Thoracic aorta (tissue), 2 donors: ENCODE measurements at regions not wholly inside any gene's neighbourhood (a gene's known extent, or its start where the extent isn't known, plus 50 kb on each side); places are given as distances from the start of the nearest gene placed in this dataset.
"Not testable (repeated sequence)": the region's sequence is repeated elsewhere in the genome, so short reads cannot be mapped to it uniquely, and the experiment has no call there.

Experiments used
- ATAC-seq: fragments of 150-250 bp; one replicate; pipeline ENCODE4 v1.8.0; 2017; ENCODE audit warnings: low read depth; ENCODE audit not compliant: insufficient number of reproducible peaks, low FRiP score
- DNase-seq: peaks from one replicate; pipeline ENCODE4 v3.0.0-alpha.2; 2020; ENCODE audit warnings: low spot score
- H3K27ac ChIP-seq, 2 donors: fragments of 200-600 bp; sonication (generic); 1 replicate in 1 of 2; 2 replicates in 1 of 2; pipeline ENCODE4 v1.5.1; 2016; ENCODE audit warnings: mild to moderate bottlenecking in 2 of 2, moderate library complexity in 2 of 2
- H3K27me3 ChIP-seq: fragments of 200-600 bp; sonication (generic); replicated peaks from 2 replicates; pipeline ENCODE4 v1.6.0; 2016; ENCODE audit warnings: mild to moderate bottlenecking; ENCODE audit not compliant: insufficient read depth
- H3K36me3 ChIP-seq: fragments of 200-600 bp; sonication (generic); one replicate; pipeline ENCODE4 v1.5.1; 2016
- H3K4me1 ChIP-seq, 2 donors: fragments of 200-600 bp; sonication (generic); 1 replicate in 1 of 2; 2 replicates in 1 of 2; pipeline versions ENCODE4 v1.5.1 to v1.6.0; 2016; ENCODE audit warnings: low read depth in 2 of 2, mild to moderate bottlenecking in 1 of 2; ENCODE audit not compliant: control insufficient read depth in 1 of 2
- H3K4me3 ChIP-seq: fragments of 200-600 bp; sonication (generic); 2 replicates; pipeline ENCODE4 v1.5.1; 2016; ENCODE audit warnings: mild to moderate bottlenecking
- H3K9me3 ChIP-seq: fragments of 200-600 bp; sonication (generic); 2 replicates; pipeline ENCODE4 v1.5.1; 2016
- TF ChIP-seq, protein P1 (sequence below): fragments of 200-600 bp; sonication (generic); IDR thresholded peaks from one replicate; pipeline ENCODE4 v1.5.1; 2019; ENCODE audit warnings: antibody characterized with exemption

DNA sequence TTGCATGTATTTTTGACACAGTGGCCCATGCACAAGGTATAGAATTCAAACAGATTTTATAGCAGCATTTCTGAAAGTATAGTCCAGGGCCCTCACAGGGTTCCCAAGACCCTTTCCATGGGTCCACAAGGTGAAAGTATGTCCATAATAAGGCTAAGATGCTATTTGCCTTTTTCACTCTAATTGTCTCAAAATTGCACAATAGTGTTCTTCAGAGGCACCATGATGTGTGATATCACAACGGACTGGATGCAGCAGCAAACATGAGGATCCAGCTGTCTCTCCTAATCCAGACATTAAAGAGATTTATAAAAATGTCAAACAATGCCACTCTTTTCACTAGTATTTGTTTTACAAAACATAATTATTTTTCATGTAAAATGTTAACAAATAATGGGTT is 88.8 kb upstream of the PRDX6 start:
- no peaks in the 10 kb centered on the region for H3K4me1 ChIP-seq
- no peaks in the 10 kb centered on the region for H3K27me3 ChIP-seq
- no peak for ATAC-seq
- H3K27ac ChIP-seq = no peak overlapping the region
- no peak overlapping the region for H3K4me3 ChIP-seq
- no peaks in the 10 kb centered on the region for H3K36me3 ChIP-seq
- no peaks in the 10 kb centered on the region for H3K9me3 ChIP-seq
- DNase-seq = no peak
- TF ChIP-seq, protein P1, sequence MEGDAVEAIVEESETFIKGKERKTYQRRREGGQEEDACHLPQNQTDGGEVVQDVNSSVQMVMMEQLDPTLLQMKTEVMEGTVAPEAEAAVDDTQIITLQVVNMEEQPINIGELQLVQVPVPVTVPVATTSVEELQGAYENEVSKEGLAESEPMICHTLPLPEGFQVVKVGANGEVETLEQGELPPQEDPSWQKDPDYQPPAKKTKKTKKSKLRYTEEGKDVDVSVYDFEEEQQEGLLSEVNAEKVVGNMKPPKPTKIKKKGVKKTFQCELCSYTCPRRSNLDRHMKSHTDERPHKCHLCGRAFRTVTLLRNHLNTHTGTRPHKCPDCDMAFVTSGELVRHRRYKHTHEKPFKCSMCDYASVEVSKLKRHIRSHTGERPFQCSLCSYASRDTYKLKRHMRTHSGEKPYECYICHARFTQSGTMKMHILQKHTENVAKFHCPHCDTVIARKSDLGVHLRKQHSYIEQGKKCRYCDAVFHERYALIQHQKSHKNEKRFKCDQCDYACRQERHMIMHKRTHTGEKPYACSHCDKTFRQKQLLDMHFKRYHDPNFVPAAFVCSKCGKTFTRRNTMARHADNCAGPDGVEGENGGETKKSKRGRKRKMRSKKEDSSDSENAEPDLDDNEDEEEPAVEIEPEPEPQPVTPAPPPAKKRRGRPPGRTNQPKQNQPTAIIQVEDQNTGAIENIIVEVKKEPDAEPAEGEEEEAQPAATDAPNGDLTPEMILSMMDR = no peak

DNA sequence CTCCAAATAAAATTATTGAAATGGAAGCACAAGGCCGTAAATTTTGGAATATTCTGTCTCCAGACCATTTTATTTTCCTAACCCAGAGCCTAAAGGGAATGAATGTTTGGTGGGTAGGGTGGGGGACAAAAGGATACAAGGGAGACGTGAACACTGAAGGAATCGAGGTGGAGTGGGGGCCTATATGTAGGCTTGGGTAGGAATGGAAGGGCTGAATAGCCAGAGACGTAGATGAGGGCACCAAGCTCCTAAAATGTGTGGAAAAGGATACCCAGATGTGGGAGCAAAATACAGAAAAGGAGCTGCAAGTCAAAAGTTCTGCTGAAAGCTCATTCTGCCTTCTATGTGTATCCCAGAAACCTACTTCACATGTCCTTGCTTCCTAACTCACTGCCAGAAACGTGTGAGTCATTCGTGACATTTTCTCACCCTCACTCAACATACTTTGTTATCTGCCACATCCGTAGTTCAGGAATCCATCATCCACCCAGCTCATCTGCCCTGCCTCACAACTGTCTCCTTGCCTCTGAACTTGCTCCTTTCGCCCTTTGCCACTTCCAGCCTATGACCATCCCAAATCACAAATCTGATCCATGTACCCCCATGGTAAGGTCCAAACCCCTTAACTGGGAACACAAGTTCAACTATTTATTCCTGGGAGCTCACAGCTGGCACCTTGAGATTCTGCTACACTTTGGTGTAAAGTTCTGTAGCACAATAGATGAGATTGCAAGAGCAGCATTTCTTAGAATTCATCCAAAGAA is 84.1 kb upstream of the PRDX6 start:
- TF ChIP-seq, protein P1 = no peak
- ATAC-seq (no peak), DNase-seq (no peak)
- no peaks in the 10 kb centered on the region for H3K4me1 ChIP-seq
- no peaks in the 10 kb centered on the region for H3K9me3 ChIP-seq
- H3K27me3 ChIP-seq = no peaks in the 10 kb centered on the region
- no peak overlapping the region for H3K27ac ChIP-seq
- no peak overlapping the region for H3K4me3 ChIP-seq
- no peaks in the 10 kb centered on the region for H3K36me3 ChIP-seq

DNA sequence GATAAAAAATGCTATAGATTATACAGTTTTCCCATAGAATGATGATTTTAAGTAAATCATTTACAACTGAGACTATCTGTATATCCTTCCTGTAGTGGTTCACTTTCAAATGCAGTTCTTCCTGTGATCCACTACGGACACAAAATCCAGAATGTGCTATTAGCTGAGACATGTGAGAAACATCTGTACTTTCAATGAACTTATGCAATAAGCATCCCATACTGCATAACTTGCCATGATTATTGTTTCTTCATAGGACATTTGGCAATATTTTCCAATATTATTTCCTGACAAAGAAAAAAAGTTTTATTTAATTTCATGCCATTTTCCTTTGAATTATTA is 83.5 kb upstream of the PRDX6 start:
- no peak for DNase-seq
- TF ChIP-seq, protein P1 = no peak
- H3K4me3 ChIP-seq = no peak overlapping the region
- H3K4me1 ChIP-seq = no peaks in the 10 kb centered on the region
- H3K36me3 ChIP-seq = no peaks in the 10 kb centered on the region
- H3K27me3 ChIP-seq = no peaks in the 10 kb centered on the region
- no peaks in the 10 kb centered on the region for H3K9me3 ChIP-seq
- ATAC-seq = no peak
- no peak overlapping the region for H3K27ac ChIP-seq

DNA sequence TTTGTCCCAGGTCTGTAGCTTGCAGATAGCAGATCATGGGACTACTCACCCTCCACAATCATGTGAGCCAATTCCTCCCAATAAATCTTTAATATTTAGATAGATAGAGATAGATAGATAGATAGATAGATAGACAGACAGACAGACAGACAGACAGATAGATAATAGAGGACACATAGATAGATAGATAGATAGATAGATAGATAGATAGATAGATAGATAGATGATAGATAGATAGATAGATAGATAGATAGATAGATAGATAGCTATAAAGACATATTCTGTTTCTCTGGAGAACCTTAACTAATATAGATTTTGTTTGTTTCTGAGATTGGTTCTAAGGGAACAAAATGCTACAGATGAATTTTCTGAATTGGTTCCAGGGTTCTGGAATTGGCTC is 82.3 kb upstream of the PRDX6 start:
- not testable (repeated sequence) for ATAC-seq, H3K36me3 ChIP-seq, H3K9me3 ChIP-seq, H3K27ac ChIP-seq, H3K4me1 ChIP-seq, DNase-seq, H3K4me3 ChIP-seq, H3K27me3 ChIP-seq

DNA sequence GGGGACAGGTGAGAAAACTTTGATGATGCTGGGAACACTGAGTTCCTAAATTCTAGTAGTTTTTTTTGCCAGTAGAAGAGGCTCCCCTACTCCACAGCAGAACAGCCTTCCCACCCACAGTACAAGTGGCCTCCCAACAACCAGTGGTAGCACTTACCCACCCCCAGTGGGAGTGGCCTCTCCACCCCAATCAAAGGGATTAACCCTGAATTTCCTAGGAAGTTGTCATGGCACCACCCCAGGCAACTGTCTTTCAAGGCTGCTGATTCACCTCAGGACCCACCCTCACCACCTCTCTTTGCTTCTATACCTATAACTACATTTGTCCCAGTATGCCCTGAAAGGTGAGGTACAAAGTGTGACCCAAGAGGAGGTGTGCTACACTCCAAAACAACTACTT is 81.4 kb upstream of the PRDX6 start:
- Histone ChIP-seq H3K27me3 (no peaks in the 10 kb centered on the region), H3K36me3 (no peaks in the 10 kb centered on the region), H3K27ac (no peak overlapping the region), H3K9me3 (no peaks in the 10 kb centered on the region), H3K4me3 (no peak overlapping the region), H3K4me1 (no peaks in the 10 kb centered on the region)
- DNase-seq (no peak), ATAC-seq (no peak)
- TF ChIP-seq, protein P1 = no peak

DNA sequence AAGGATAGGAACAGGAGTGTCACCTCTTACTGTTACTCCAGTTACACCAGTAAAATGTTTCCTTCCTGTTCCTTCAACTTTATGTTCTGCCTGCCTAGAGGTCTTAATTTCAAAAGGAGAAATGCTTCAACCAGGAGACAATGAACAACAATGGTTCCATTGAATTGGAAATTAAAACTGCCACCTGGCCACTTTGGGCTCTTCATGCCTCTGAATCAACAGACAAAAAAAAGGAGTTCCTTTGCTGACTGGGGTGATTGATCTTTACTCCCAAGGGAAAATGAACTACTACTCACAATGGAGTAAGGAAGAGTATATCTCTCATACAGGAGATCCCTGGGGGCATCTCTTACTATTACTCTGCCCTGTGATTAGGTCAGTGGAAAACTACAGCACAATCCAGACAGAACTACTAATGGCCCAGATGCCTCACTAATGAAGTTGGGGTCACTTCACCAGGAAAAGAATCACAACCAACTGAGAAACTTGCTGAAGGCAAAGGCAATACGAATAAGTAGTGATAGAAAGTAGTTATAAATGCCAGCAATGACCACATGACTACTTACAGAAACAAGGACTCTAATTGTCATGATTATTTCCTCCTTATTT is 76.6 kb upstream of the PRDX6 start:
- ATAC-seq (no peak), DNase-seq (no peak)
- H3K4me3 ChIP-seq = no peak overlapping the region
- no peaks in the 10 kb centered on the region for H3K36me3 ChIP-seq
- no peaks in the 10 kb centered on the region for H3K27me3 ChIP-seq
- TF ChIP-seq, protein P1 = no peak
- H3K4me1 ChIP-seq = peaks cover 4 to 13% of the 10 kb centered on the region in 2 donors
- no peaks in the 10 kb centered on the region for H3K9me3 ChIP-seq
- H3K27ac ChIP-seq = no peak overlapping the region
